ENCODE measurements at regions not wholly inside any gene's neighbourhood (a gene's known extent, or its start where the extent isn't known, plus 50 kb on each side); places are given as distances from the start of the nearest gene placed in this dataset.

DNA sequence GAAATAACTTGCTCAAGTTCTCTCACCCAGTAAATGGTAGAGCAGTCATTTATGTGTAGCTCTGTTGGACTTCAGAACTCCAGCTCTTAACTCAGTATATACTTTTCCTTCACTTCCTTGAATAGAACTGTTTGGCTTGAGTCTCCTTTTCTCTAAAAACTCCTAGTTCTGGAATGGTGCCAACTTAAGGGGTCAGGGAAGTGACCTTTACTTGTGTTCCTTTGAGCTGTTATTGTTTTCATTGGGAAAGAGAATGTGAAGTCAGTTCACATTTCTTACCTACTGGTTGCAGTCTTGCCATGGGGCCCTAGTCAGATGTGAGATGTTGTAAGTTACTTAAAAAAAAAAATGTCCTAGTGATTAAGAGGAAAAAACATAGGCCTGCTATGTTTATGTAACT lies 77.0 kb upstream of the MACF1 start:
- peak overlapping the region; percentile 79 to 88 (median 82) for H3K27ac ChIP-seq
- no peak overlapping the region for H3K4me3 ChIP-seq
- H3K9me3 ChIP-seq: no peaks in the 10 kb centered on the region
- no peaks in the 10 kb centered on the region for H3K27me3 ChIP-seq
- TF ChIP-seq POLR2AphosphoS5 (IDR thresholded peaks at IDR 0.05) (no peak), EP300 (IDR thresholded peaks at IDR 0.05) (peak in 1 of 4 donors; percentile 19)
- DNase-seq (no peak), ATAC-seq (ENCODE audit: low FRiP score in 2 of 2) (no peak)
- peaks cover 65 to 72% (median 67%) of the 10 kb centered on the region in 4 donors for H3K4me1 ChIP-seq
- H3K36me3 ChIP-seq: peaks cover 0 to 17% (median under 1%) of the 10 kb centered on the region in 4 donors

DNA sequence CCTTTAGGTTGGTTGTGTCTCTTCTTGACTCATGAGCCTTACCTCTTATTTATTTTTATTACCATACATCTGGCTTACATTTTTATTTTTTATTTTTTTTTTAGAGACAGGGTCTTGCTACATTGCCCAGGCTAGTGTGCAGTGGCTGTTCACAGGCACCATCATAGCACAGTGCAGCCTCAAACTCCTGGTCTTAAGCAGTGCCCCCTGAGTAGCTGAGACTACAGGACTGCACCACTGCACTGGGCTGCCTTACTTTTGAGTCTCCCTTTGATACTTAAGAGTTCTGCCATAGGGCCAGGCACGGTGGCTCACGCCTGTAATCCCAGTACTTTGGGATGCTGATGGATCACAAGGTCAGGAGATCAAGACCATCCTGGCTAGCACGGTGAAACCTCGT lies 76.4 kb upstream of the MACF1 start:
- Histone ChIP-seq H3K9me3 (no peaks in the 10 kb centered on the region), H3K27ac (peak overlapping the region; percentile 79 to 88 (median 82)), H3K27me3 (no peaks in the 10 kb centered on the region), H3K4me3 (no peak overlapping the region), H3K36me3 (peaks cover 0 to 13% (median 0%) of the 10 kb centered on the region in 4 donors), H3K4me1 (peaks cover 72 to 78% (median 73%) of the 10 kb centered on the region in 4 donors)
- DNase-seq (no peak), ATAC-seq (ENCODE audit: low FRiP score in 2 of 2) (no peak)
- 54 to 69% methylated on average over 4 of the region's 4 CpGs for WGBS, 2 donors
- TF ChIP-seq POLR2AphosphoS5 (IDR thresholded peaks at IDR 0.05) (no peak), EP300 (IDR thresholded peaks at IDR 0.05) (no peak), POLR2A (IDR thresholded peaks at IDR 0.05) (no peak)
- TF ChIP-seq, protein P1, sequence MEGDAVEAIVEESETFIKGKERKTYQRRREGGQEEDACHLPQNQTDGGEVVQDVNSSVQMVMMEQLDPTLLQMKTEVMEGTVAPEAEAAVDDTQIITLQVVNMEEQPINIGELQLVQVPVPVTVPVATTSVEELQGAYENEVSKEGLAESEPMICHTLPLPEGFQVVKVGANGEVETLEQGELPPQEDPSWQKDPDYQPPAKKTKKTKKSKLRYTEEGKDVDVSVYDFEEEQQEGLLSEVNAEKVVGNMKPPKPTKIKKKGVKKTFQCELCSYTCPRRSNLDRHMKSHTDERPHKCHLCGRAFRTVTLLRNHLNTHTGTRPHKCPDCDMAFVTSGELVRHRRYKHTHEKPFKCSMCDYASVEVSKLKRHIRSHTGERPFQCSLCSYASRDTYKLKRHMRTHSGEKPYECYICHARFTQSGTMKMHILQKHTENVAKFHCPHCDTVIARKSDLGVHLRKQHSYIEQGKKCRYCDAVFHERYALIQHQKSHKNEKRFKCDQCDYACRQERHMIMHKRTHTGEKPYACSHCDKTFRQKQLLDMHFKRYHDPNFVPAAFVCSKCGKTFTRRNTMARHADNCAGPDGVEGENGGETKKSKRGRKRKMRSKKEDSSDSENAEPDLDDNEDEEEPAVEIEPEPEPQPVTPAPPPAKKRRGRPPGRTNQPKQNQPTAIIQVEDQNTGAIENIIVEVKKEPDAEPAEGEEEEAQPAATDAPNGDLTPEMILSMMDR (IDR thresholded peaks at IDR 0.05): no peak

DNA sequence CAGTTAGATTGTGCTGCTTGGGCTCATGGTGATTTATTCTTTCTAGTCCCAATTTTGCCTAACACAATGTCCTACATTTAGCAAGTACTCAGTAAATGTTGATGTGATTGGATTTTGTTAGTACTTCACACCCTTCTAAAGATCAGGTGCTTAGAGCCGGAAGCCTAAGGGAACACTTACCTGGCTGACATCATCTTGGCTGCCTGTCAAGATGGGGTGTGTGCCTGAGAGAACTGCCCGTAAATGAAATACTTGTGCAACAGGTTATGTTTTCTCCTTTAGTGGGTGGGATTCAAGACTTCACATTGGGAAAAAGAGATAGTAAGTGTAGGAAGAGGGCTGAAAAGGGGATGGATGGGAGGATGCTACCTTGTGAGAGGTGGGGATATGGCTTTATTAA lies 75.5 kb upstream of the MACF1 start:
- peak; percentile 36 to 73 for ATAC-seq (ENCODE audit: low FRiP score in 2 of 2)
- TF ChIP-seq POLR2AphosphoS5 (IDR thresholded peaks at IDR 0.05) (peak; percentile 66 to 88), EP300 (IDR thresholded peaks at IDR 0.05) (peak; percentile 50 to 97 (median 92)), POLR2A (IDR thresholded peaks at IDR 0.05) (peak in 1 of 4 donors; percentile 44)
- TF ChIP-seq, protein P1 (IDR thresholded peaks at IDR 0.05): no peak
- 64 to 69% methylated on average over 2 of the region's 2 CpGs for WGBS, 2 donors
- Histone ChIP-seq H3K36me3 (peaks cover 0 to 13% (median 0%) of the 10 kb centered on the region in 4 donors), H3K9me3 (no peaks in the 10 kb centered on the region), H3K27me3 (no peaks in the 10 kb centered on the region), H3K27ac (peak overlapping the region; percentile 79 to 88 (median 82)), H3K4me3 (no peak overlapping the region), H3K4me1 (peaks cover 78 to 86% (median 80%) of the 10 kb centered on the region in 4 donors)
- peak in 1 of 2 donors; percentile 84 for DNase-seq

DNA sequence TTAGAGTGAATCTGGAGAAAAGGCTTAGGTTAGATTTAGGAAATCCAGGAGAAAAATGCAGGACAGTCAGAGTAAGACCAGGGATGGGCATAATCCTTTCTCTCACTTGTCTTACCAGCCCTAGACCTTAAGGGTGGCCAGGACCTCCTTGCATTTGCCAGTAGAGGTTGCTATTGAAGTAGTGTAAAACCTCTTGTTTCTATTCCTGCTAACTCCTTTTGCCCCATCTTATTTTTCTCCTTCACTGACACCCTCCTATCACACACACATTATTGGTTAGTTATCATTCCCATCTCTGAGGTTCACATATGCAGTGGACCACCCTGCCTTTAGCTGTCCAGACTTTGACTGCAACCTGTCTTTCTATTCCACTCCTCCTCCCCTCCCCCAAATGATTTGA lies 75.0 kb upstream of the MACF1 start:
- Histone ChIP-seq H3K27ac (peak overlapping the region; percentile 79 to 88 (median 82)), H3K9me3 (no peaks in the 10 kb centered on the region), H3K36me3 (peaks cover 0 to 13% (median 0%) of the 10 kb centered on the region in 4 donors), H3K4me1 (peaks cover 78 to 86% (median 84%) of the 10 kb centered on the region in 4 donors), H3K27me3 (no peaks in the 10 kb centered on the region), H3K4me3 (no peak overlapping the region)
- TF ChIP-seq, protein P1 (IDR thresholded peaks at IDR 0.05): peak in 1 of 6 experiments; percentile 31
- TF ChIP-seq EP300 (IDR thresholded peaks at IDR 0.05) (no peak), POLR2AphosphoS5 (IDR thresholded peaks at IDR 0.05) (no peak)
- DNase-seq (no peak), ATAC-seq (ENCODE audit: low FRiP score in 2 of 2) (peak in 1 of 2 donors; percentile 30)

DNA sequence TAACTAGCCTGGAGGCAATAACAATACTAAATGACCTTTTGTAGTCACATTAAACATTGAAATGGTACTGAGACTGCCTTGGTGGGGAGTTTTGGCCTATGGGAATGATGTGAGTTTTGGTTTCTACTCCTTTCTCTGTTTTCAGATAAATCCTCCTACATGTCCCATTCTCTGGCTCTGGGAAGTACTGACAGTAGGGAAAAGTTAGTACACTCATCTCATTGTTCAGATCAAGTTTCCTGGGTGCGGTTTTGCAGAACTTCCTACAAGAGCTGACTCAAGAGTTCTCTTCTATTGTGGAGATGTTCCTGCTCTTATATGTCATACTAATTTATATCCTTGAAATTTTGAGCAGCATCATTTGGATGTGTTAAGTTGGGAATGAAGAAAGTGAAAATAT lies 74.2 kb upstream of the MACF1 start:
- TF ChIP-seq EP300 (IDR thresholded peaks at IDR 0.05): no peak
- TF ChIP-seq, protein P1 (IDR thresholded peaks at IDR 0.05): no peak
- TF ChIP-seq POLR2AphosphoS5 (IDR thresholded peaks at IDR 0.05): no peak
- peaks cover 0 to 10% (median 0%) of the 10 kb centered on the region in 4 donors for H3K36me3 ChIP-seq
- peaks cover 71 to 94% (median 79%) of the 10 kb centered on the region in 4 donors for H3K4me1 ChIP-seq
- ATAC-seq (ENCODE audit: low FRiP score in 2 of 2) (peak in 1 of 2 donors; percentile 80), DNase-seq (no peak)
- H3K4me3 ChIP-seq: no peak overlapping the region
- H3K9me3 ChIP-seq: no peaks in the 10 kb centered on the region
- H3K27me3 ChIP-seq: no peaks in the 10 kb centered on the region
- peak overlapping the region; percentile 79 to 88 (median 82) for H3K27ac ChIP-seq
- WGBS, 2 donors: 26 to 32% methylated on average over 1 of the region's 1 CpG
